Suprapubic skin (tissue), 4 donors: ENCODE measurements at regions not wholly inside any gene's neighbourhood (a gene's known extent, or its start where the extent isn't known, plus 50 kb on each side); places are given as distances from the start of the nearest gene placed in this dataset.

Source experiments
- DNase-seq, 2 donors: peaks; one replicate each; pipeline ENCODE4 v3.0.0-alpha.2; 2019; ENCODE audit warnings: low spot score in 2 of 2
- H3K27ac ChIP-seq: fragments of 200-600 bp; sonication (generic); one replicate; pipeline ENCODE4 v1.5.1; 2019
- H3K27me3 ChIP-seq: fragments of 200-600 bp; sonication (generic); one replicate; pipeline ENCODE4 v1.5.1; 2019
- H3K36me3 ChIP-seq: fragments of 200-600 bp; sonication (generic); one replicate; pipeline ENCODE4 v1.5.1; 2019
- H3K4me1 ChIP-seq: fragments of 200-600 bp; sonication (generic); one replicate; pipeline ENCODE4 v1.5.1; 2019
- H3K4me3 ChIP-seq: fragments of 200-600 bp; sonication (generic); one replicate; pipeline ENCODE4 v1.5.1; 2019; ENCODE audit warnings: mild to moderate bottlenecking
- H3K9me3 ChIP-seq: fragments of 200-600 bp; sonication (generic); one replicate; pipeline ENCODE4 v1.5.1; 2019
- EP300 ChIP-seq: sonication (generic); formaldehyde crosslinking; IDR thresholded peaks from one replicate; pipeline ENCODE4 v1.6.1; 2017; ENCODE audit warnings: antibody characterized with exemption
- POLR2A ChIP-seq, 2 donors: fragments of 450-650 bp; IDR thresholded peaks; one replicate each; pipeline ENCODE4 v1.6.1; 2017; ENCODE audit warnings: antibody characterized with exemption in 2 of 2, mild to moderate bottlenecking in 2 of 2, moderate library complexity in 2 of 2
- POLR2AphosphoS5 ChIP-seq, 3 donors: sonication (generic); formaldehyde crosslinking; IDR thresholded peaks; one replicate each; pipeline ENCODE4 v1.6.1; 2017; ENCODE audit warnings: antibody characterized with exemption in 3 of 3
- WGBS: methylation state at CpG from one replicate; pipeline ENCODE4 v1.1.5; 2018; 5-methylcytosine and 5-hydroxymethylcytosine counted together
- TF ChIP-seq, protein P1 (sequence below), 2 donors: fragments of 200-600 bp in 1 of 2; fragments of 450-650 bp in 1 of 2; sonication (generic) in 1 of 2; IDR thresholded peaks; one replicate each; pipeline ENCODE4 v1.5.1; 2016 to 2019; ENCODE audit warnings: antibody characterized with exemption in 2 of 2, mild to moderate bottlenecking in 1 of 2, moderate library complexity in 1 of 2

DNA sequence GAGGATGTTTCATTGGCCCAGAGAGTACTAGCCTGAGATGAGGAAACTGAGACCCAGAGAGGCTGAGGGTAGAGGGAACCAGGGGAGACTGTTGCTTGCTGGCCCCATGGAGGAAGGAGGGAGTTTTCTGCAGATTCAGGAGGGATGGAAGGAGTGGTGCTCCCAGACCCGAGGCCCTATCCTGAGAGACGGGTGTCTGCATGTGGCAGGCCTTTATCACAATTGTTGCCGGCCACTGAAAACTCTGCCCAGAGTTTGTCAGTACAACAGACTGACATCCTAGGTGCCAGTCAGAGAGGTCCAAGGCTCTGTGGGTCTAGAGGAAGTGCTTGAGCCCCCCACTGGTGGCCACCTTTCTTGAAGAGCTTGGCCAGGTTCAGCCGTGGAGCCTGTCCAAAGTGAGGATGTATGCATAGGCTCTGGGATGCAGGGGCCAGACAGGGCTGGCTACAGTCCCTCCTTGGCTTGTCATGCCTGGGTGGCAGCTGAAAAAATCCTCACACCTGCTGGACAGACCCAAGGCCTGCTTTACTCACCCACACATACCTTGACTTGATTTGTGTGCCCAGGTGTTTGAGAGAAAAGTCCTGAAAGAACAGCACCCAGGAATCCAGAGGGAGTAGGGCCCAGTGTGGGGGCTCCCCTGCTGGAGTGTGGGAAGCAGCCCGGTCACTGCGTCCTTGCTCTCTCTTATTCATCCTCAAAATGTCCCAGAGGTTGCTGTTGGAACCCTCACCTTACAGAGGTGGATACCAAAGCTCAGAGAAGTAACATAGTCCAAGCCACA is 65.2 kb downstream of the CLRN3 start:
- H3K27me3 ChIP-seq = peaks cover 9% of the 10 kb centered on the region
- H3K36me3 ChIP-seq = no peaks in the 10 kb centered on the region
- no peaks in the 10 kb centered on the region for H3K4me1 ChIP-seq
- H3K9me3 ChIP-seq = peaks cover 4% of the 10 kb centered on the region
- no peak for TF ChIP-seq EP300
- TF ChIP-seq, protein P1, sequence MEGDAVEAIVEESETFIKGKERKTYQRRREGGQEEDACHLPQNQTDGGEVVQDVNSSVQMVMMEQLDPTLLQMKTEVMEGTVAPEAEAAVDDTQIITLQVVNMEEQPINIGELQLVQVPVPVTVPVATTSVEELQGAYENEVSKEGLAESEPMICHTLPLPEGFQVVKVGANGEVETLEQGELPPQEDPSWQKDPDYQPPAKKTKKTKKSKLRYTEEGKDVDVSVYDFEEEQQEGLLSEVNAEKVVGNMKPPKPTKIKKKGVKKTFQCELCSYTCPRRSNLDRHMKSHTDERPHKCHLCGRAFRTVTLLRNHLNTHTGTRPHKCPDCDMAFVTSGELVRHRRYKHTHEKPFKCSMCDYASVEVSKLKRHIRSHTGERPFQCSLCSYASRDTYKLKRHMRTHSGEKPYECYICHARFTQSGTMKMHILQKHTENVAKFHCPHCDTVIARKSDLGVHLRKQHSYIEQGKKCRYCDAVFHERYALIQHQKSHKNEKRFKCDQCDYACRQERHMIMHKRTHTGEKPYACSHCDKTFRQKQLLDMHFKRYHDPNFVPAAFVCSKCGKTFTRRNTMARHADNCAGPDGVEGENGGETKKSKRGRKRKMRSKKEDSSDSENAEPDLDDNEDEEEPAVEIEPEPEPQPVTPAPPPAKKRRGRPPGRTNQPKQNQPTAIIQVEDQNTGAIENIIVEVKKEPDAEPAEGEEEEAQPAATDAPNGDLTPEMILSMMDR (IDR thresholded peaks at IDR 0.05) = no peak
- TF ChIP-seq POLR2AphosphoS5 (IDR thresholded peaks at IDR 0.05) = no peak
- TF ChIP-seq POLR2A (IDR thresholded peaks at IDR 0.05) = no peak
- DNase-seq = no peak
- no peak overlapping the region for H3K4me3 ChIP-seq
- WGBS = 73% methylated on average over 5 of the region's 6 CpGs
- H3K27ac ChIP-seq = no peak overlapping the region
